Fibroblast of lung (primary cell): ENCODE measurements at regions not wholly inside any gene's neighbourhood (a gene's known extent, or its start where the extent isn't known, plus 50 kb on each side); places are given as distances from the start of the nearest gene placed in this dataset.

ENCODE experiments used
- EZH2 ChIP-seq: IDR thresholded peaks from 2 replicates; pipeline ENCODE4 v1.5.1; 2012; ENCODE audit warnings: low read length, control low read depth, mild to moderate bottlenecking; ENCODE audit errors: missing control alignments
- TF ChIP-seq, protein P1 (sequence below), 2 donors: IDR thresholded peaks in 1 of 2; conservative IDR thresholded peaks in 1 of 2; 1 replicate in 1 of 2; 2 replicates in 1 of 2; pipeline ENCODE4 v1.5.1; 2011 to 2012; ENCODE audit warnings: low read length in 2 of 2, control low read depth in 1 of 2, inconsistent platforms in 1 of 2, low read depth in 1 of 2, mild to moderate bottlenecking in 1 of 2

DNA sequence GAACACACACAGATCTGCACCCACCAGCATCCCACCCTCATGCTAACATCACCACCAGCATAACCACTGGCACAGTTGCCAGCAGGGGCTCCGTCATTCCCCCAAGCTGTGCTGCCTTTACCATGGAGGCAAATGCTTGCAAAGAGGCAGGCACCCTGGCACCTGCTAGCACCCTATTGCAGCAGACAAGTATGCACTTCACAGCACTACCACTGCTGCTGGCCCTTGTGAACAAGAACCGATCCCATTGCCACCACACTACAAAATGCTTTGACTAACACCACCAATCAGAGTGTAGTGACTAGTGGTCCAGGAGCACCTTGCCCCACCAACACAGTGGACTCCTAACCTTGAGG, 862.2 kb upstream of the DPPA4 start:
- TF ChIP-seq, protein P1, sequence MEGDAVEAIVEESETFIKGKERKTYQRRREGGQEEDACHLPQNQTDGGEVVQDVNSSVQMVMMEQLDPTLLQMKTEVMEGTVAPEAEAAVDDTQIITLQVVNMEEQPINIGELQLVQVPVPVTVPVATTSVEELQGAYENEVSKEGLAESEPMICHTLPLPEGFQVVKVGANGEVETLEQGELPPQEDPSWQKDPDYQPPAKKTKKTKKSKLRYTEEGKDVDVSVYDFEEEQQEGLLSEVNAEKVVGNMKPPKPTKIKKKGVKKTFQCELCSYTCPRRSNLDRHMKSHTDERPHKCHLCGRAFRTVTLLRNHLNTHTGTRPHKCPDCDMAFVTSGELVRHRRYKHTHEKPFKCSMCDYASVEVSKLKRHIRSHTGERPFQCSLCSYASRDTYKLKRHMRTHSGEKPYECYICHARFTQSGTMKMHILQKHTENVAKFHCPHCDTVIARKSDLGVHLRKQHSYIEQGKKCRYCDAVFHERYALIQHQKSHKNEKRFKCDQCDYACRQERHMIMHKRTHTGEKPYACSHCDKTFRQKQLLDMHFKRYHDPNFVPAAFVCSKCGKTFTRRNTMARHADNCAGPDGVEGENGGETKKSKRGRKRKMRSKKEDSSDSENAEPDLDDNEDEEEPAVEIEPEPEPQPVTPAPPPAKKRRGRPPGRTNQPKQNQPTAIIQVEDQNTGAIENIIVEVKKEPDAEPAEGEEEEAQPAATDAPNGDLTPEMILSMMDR (conservative IDR thresholded peaks at IDR 0.05 in 1 of 2, IDR thresholded peaks at IDR 0.05 in 1 of 2; ENCODE audit: low read depth in 1 of 2, low read length in 2 of 2), result no peak
- no peak for TF ChIP-seq EZH2
